ENCODE measurements at regions not wholly inside any gene's neighbourhood (a gene's known extent, or its start where the extent isn't known, plus 50 kb on each side); places are given as distances from the start of the nearest gene placed in this dataset.

GRCh38 chr18:24843123-24843522 is 382.7 kb downstream of the HRH4 start:
- TF ChIP-seq, protein P1, sequence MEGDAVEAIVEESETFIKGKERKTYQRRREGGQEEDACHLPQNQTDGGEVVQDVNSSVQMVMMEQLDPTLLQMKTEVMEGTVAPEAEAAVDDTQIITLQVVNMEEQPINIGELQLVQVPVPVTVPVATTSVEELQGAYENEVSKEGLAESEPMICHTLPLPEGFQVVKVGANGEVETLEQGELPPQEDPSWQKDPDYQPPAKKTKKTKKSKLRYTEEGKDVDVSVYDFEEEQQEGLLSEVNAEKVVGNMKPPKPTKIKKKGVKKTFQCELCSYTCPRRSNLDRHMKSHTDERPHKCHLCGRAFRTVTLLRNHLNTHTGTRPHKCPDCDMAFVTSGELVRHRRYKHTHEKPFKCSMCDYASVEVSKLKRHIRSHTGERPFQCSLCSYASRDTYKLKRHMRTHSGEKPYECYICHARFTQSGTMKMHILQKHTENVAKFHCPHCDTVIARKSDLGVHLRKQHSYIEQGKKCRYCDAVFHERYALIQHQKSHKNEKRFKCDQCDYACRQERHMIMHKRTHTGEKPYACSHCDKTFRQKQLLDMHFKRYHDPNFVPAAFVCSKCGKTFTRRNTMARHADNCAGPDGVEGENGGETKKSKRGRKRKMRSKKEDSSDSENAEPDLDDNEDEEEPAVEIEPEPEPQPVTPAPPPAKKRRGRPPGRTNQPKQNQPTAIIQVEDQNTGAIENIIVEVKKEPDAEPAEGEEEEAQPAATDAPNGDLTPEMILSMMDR (conservative IDR thresholded peaks at IDR 0.05): no peak
- no peak for TF ChIP-seq ZFX (IDR thresholded peaks at IDR 0.05)
